LoVo (cell line): ENCODE measurements at regions not wholly inside any gene's neighbourhood (a gene's known extent, or its start where the extent isn't known, plus 50 kb on each side); places are given as distances from the start of the nearest gene placed in this dataset.

Experiments
- DNase-seq: peaks from one replicate; pipeline ENCODE4 v3.0.0-alpha.2; 2016; ENCODE audit warnings: low spot score

DNA sequence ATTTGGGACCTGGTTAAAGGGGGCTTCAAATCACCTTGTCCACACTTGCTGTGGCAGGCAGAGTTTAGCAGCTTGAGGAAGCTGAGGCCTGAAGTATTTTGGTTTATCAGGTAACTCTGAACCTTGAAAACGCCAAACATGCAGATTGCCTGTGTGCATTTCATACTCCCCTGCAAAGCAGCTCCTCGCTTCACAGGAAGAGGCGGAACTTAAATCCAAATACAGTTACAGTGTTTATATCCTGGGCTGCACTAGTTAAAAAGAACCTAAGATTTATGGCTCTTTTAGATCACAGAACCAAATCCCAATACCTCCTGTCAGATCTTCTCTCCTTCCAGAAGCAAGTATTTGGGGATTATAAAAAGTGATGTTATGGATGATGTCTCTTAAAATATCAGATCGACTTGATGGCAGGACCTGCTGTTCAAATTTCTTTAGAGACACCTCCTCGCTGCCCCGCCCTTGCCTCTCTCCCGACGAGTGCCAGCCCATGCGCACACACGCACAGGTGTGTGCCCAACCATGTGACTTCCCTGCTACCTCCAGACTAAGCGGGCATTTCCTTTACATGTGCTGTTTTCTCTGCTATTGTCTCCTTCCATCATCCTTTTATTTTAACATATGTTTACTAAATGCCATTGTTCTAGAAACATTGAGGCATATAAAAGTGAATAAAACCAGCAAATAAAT, 224.6 kb upstream of the FOXQ1 start:
- DNase-seq = no peak

DNA sequence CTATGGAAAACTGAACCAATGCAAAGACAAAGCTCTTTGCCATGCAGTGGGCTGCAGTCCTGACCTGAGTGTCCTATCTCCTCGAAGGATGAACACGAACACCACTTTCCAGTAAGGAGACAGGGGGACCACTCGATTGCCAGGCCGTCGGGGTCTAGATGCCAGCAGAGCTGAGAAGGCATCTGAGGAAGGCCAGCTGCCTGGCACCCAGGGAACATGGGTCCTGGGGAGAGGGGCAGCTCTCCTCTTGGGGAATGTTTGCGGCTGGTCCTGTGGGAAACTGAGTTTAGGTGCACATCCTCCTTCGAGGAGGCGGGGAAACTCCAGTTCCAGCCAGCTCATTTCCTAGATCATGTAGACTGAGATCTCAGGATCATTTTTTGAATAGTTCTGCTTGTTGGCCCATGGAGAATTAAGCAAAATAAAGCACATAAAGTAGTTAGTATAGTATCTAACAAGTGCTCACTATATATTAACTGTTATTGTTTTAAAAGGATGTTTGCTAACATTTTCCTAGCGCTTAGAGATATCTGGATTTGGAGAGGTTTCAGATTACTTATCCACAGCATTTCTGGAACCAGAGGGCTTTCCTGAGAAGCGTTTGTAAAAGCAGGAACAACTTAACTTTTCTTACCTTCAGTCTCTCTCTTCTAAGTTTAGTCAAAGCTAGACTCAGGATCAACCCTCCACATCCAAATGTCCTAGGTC, 225.3 kb upstream of the FOXQ1 start:
- DNase-seq = no peak

DNA sequence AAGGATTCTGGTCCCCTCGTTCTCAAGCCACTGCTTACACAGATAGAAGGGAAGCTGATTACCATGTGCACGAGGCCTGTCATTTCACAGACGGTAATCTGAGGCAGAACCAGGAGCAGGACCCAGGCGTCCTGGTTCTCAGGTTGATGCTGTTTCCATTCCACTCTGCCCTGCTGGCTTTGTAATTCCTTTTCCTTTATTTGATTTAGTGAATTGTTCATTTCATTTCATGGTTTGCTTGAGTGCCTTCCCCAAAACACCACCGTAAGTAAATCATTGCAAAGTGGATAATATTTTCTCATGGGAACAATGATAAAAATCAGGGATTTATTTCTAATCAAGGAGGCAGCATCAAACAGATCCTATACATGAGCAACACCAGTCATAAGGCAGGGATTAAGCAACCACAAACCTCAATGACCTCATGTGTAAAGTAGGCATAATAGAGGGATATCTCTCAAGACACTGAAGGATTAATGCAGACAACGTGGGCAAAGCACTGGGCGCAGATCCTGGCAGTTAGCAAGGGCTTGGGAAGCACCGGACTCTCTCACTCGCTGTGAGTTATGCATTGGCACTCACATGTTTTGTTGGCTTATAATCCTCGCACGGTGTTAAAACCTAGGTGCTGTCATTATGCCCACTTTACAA, 229.5 kb upstream of the FOXQ1 start:
- DNase-seq = no peak

DNA sequence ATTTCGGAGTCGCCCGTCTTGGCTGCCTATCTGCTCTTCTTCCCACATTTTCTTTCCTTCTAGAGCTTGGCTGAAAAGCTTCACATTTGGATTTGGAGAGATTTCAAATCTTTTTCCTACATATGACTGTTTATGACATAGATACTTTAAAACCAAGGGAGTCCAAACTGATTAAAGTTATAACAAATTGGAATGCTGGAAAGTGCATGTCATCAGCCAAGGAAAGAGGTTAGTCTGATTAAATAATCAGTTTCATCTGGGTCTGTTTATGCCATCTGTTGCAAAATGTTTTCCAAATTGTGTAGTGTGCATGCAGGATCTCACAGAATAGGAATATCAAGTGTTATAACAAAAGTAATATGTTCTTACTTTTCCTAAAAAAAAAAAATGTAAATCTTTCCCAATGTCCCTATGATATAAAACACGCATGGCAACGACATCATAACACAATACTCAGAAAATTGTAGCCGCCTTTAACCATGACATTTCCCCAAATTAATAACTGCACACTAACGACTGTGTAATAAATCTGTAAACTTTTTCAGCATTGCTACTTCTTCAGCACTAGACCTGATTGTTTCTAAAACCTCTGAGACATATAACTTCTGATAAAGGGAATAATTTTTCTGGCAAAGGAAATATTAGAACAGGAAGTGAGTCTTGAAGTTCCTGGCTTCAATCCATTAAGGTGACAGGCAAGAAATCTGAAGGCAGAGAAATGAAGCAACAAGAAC, 230.2 kb upstream of the FOXQ1 start:
- no peak for DNase-seq

DNA sequence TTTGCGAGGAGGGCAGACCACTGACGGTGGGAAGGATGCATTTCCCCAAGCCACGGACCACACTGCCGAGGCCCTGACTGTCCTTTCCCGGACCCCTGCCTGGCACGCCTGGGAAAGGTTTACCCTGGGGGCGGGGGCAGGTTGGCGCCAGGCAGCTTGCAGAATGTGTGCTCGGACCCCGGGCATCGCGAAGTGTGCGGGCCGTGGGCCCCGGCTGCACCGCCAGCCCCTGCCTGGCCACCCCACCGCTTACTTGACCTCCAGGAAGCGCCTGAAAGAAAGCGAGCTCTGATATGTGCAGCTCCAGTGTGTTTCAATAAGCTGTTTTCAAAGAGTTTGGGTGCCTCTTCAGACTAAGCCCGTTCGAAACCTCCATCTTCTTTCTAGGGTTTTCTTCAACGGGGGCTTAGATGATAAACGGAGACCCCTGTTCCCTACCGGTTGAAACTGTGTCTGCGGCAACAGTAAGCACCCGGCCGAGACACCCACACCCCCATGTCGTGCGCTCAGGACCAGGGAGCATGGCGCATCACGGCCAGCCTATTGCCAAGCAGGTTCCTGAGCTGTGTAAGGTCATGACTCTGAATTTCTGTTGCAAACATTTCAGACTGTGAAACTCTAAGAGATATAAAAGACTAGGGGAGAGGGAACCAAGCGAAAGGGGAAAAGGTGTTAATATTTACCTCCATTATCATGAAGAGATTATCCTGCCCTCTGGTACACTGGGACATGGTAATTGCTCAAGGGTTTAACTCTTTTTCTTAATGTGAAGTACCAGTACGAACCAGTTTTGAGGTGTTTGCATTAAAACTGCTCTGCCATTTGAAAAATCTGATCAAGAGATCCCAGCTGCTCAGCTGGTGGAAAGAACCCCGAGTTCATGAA, 231.2 kb upstream of the FOXQ1 start:
- DNase-seq = no peak

DNA sequence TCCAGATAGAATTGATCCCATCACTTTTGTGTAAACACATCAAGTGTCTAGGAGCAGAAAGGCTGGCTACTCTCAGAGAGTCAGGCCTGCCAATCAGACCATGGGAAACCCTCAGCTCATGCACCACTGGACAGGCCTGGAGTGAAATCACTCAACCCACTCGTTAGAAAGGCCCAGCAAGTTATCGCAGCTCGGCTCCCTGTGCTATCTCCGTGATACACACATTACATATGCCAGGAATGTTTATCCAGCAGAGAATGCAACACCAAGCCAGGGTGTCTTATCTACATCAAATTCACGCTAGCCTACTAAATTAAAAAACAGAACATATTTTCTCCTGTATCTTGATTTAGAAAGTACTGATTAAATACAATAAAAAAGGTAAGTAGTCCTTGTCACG, 232.4 kb upstream of the FOXQ1 start:
- no peak for DNase-seq

DNA sequence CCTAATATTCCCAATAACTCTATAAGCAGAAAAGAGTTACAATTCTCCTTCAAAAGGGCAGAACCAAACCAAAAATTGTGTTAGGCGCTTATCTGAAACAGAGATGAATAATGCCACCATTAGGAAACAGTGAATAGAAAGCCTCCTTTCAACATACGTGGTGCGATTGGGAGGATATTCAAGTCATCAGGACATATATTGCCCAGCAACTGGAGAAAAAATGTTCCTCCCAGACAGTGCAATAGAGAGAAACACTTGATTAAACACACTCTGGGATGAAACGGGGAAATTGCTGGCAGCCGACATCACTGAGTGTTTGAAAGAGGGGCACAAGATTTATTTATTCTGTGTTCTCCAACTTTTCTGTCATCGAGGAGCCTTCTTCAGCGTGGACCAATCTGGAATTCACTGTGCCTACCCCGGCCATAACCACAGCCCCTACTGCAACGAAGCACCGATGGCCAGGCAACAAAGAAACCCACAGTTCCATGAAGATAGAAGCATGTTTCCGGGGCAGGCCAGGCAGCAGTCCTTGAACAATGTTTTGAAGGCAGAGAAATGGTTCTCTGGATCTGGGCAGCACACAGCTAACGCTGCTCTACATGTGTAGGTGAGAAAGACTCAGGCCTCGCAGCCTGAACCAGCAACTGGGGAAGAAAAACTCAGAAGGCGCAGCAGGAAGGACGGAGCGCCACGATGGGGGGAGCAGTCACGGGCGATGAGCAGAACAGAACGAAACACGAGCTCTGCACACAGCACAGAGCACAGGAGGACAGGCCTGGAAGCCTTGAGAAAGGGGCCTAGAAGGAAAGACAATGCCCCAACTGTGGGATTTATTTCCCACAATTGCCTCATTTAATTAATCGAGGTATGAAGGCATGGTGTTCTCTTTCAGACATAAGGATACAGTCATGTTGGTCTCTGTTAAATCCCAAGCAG, 234.2 kb upstream of the FOXQ1 start:
- no peak for DNase-seq

DNA sequence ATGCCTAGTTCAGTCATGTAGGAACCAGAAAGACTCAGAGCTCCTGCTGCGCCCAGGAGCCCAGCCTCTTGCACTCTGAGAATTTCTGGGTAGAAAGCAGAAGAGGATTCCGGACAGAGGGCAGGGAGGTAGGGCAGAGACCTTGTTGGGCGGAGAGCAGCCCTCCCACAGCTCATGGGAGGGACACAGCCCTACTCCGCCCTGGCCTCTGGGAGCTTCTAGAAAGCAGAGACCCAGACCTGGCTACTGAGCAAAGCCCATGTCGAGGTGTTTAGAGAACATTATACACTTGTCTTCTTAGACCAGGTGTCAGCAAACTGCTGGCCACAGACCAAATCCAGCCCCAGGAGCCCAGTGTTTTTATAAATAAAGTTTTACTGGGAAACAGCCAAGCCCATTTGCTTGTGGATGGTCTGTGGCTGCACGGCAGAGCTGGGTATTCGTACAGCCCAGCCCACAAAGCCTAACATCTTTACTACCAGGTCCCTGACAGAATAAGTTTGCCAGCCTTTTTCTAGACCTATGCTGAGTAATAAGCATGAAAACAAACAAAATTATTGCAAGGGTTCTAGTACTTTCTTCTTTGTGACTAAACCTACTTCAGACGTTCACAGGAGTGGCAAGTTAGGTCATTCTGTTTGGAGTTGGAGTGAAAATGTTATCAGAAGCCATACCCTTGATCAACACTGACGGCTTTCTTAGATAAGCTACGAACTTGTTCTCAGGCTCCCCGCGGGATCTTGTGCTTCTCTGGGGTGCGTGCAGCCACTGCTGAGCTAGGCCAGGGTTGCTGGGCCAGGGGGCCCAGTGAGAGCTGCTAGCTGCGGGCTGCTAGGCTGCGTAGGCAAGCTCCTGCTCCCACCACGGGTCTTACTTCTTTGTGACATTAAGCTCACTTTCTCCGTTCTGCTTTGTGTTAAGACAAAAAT, 235.1 kb upstream of the FOXQ1 start:
- no peak for DNase-seq

DNA sequence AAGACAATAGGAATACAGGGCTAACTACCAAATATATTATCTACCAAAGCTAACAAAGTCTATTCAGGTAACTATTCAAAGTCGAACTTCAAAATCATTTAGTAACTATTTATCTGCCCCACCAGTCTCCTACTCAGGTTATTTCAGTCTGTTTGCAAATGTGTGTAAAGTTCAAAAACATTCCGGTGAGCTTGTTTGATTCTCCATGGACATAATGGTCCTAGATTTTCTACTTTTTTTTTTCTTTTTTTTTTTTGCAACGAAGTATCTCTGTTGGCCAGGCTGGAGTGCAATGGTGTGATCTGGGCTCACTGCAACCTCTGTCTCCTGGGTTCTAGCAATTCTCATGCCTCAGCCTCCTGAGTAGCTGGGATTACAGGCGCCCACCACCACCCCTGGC, 236.0 kb upstream of the FOXQ1 start:
- DNase-seq = no peak

DNA sequence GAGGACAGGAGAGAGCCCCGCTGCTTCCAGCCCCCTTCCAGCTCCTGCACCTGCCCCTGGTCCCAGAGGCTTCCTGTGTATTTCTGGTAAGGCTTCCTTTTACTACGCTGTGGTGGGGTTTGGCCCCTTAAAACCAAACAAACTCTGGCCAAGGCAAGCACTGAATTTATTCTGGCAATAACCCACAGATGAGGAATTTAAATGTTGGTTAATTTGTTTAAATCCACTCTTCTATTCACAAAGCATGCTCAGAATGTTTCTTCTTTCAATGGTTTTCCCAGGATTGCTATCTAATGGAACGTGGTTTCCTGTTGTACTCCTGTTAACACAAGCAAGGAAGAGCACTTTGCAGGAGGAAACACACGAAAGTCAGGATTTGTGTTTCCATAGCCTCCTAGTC, 236.5 kb upstream of the FOXQ1 start:
- DNase-seq = no peak

DNA sequence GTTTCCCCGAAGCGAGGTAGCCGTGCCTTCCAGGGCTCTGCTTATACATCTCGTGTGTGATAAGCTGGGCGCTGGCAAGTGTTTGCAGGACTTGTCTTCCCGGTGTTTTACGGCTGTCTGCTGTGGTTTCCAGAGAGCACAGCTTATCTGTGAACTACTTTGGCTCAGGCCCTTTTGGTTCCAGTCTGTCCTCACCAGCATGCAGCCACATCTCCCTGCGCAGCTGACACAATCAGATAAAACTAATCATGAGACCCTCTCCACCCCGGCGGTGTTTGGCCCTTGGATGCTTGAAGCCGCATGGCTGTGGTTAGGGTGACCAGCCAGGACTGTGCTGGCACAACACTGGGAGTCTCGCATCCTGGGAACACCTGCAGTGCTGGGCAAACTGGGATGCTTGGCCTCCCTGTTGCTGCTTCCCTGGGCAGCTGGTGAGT, 241.8 kb upstream of the FOXQ1 start:
- DNase-seq = no peak

DNA sequence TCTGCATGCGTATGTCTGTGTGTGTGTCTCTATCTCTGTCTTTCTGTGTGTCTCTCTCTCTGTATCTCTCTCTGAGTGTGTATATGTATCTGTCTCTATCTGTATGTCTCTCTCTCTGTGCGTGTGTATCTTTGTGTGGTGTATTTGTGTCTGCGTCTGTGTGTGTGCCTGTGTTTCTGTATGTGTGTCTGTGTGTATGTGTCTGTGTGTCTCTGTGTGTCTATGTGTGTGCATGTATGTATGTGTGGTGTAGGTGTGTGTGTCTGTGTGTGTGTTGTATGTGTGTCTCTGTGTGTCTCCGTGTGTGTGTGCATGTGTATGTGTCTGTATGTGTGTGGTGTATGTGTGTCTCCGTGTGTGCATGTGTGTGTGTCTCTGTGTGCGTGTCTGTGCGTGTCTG, 243.0 kb upstream of the FOXQ1 start:
- DNase-seq = no peak

DNA sequence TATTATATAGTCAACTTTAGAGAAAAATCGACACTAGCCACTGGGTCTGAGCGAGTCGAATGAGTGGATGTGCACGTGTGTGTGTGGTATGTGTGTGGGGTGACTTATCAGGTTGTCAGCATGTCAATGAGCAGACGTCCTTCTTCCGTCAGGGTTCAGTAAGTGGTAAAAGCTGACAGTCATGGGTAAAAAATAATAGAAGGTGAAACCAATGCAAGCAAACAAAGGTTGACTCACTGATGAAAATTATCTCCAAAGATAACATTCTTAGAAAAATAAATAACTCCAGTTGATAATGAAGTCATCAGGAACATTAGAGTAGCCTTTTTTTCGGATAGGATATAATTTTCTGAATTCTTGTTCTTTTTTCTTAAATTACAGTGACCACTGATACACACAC, 243.8 kb upstream of the FOXQ1 start:
- no peak for DNase-seq

DNA sequence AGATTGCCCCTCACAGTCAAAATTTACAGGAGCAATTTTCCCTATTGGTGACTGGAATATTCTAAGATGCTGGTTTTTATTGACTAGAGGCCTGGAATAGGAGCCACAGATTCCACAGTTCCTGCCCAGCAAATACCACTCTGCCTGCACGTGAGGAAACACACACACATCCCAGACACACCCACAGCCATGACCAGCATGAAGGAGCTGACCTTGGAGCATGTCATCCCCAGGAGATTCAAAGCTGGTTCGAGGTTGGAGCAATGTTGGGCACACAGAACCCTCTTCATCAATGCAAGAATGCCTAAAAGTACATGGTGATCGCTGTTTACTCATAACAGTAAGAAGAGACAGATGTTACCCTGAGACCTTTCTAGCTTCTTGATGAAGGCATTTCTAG, 244.6 kb upstream of the FOXQ1 start:
- DNase-seq = no peak

DNA sequence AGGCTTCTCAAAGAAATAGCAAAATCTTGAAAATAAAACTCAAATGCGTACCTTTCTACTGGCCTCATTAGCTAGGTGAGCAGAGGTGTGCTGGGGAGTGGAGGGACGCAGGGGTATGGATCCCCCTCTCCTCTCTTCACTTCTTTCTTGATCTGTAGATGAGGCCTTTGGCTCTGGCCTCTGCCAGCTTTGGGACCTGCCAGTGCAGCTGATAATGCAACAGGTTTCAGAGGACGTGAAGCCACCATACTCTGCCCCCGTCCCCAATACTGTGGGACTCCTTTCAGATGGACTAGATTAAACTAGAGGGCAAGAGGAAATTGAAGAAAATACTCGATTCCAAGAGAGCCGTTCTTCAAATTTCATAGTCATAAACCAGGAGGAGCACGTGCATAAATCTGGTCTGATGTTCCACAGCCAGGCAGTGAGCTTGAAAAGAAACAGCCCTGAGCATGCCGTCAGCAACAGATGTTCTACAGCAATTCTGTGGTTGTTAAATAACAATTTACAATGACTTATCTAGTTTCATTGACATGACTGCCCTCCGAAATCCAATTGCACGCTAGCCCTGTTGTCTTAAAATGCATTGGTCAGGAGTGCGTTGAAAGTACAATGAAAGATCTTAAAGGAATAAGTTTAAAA, 245.3 kb upstream of the FOXQ1 start:
- no peak for DNase-seq

DNA sequence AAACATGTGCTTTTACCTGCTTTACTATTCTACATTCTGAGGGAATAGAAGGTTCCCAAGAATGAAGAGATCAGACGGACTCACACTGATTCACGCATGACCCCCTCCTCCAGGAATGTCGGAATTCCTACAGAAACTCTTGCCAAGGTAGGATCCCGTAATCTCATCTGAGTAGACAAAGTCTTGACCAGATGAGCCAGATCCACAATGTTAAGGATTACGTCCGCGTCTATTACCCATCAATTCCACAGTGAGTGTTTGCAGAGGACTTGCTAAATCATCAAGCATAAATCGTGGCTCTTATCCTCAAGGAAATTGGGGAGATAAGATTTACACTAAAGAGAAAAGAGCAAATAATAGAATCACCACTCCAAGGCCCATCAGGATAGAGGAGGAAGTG, 245.9 kb upstream of the FOXQ1 start:
- DNase-seq = no peak

DNA sequence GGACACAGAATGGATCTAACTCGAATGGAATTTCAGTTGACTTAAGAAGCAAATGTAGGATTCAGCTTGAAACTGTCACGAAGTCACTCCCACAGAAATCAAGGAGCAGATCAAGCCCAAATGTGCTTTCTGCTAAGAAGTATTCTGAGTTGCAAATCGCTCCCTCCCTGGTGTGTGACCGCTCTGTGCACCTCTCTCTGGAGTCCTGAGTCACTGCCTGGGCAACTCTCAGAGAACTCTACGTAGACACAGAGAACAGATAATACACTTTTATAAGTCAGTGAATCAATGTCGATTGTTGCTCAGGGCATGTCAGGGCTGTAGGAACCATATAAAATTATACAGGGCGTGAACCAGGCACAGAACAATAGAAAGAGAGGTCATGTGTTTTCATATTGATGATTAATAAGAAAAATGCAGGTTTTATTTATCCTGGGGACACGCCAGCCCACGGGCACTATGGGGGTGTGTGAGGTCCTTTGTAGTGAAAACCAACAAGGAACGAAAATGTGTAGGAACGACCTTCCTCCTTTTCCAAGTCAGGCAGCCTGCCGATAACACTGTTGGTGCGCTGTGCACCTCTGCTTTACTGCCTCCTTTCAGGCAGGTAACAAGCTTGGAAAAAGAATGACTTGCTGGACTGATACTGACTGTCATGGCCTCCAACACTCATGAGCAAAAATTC, 248.1 kb upstream of the FOXQ1 start:
- DNase-seq = no peak

DNA sequence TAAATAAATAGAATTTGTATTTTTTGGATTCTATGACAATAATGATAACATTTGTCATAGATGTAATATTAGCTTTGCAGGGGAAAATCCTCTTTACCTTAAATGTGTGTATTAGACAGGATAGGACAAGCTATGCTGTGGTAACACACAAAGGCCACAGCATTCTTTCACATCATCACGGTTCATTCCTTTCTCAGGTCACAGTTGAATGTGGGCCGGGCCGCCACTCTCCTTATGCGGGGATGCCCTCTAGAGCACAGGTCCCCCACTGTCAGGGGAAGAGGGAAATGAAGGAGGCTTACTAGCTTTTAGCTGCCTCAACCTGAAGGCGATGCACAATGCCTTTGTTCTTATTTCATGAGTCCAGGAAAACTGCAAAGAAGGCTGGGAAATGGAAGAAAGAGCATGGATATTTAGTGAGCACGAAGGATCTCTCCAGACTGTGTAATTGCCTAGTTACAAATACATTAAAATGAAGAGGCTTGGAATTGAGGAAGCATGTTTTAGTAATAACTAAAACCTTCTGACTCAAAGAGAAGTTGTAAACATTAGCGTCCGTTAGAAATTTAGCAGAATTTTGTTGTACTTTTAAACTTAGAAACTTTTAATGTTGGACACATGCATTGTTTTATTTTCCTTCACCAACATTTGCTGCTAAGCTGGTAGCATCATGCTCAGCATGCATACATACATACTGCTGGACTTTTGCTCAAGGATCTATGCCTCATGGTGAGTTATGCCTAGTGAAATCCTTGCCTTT, 248.9 kb upstream of the FOXQ1 start:
- no peak for DNase-seq
